GM18861 (cell line): ENCODE measurements at regions not wholly inside any gene's neighbourhood (a gene's known extent, or its start where the extent isn't known, plus 50 kb on each side); places are given as distances from the start of the nearest gene placed in this dataset.
A peak's percentile ranks its signal among the peaks of the same experiment; 100 is the strongest.
"Not testable (repeated sequence)": the region's sequence is repeated elsewhere in the genome, so short reads cannot be mapped to it uniquely, and the experiment has no call there.

Experiments
- ATAC-seq: cut with Tn5 transposase; IDR thresholded peaks from one replicate; pipeline ENCODE4 v1.9.1; 2021; ENCODE audit not compliant: unreplicated experiment

DNA sequence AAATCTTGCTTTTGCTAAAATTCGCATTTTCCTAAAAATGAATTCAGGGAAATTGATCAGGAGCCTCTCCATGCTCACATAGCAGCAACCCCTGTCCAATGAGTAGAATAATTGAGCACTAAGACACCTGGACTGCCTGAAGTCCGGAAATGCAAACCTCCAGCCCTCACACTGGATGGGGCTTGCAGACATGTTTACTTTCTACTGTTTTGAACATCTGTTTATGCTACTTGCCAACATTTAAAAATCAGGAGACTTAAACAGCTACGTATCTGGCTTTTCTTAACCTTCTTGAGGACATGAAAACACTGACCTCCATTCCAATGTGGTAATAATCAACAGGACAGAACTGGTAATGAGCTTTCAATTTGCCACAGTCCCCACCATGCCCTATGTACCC, 184.4 kb downstream of the SHOX2 start:
- no peak for ATAC-seq

- ATAC-seq = no peak
These were observed 185.2 kb downstream of the SHOX2 start for GRCh38 chr3:157920822-157921700.

- no peak for ATAC-seq
These were observed 186.8 kb downstream of the SHOX2 start for GRCh38 chr3:157919319-157919887.

DNA sequence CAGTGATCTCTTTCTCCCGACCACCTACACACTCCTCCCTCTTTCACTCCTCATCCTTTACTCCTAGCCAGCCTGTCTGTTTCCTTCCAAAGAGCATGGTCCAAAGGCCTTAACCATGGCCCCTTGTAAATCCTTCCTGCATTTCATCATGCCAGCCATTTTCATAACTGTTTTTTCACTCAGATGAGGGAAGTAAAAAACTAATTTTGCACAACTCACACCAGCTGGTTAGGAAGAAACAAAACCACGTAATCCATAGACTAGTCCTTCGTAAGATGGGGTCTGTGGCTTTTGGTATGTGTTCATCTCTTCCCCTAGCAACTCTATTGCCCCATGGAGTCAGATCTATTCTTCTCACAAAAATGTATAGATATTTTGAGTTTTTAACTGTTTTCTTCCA, 187.8 kb downstream of the SHOX2 start:
- no peak for ATAC-seq

DNA sequence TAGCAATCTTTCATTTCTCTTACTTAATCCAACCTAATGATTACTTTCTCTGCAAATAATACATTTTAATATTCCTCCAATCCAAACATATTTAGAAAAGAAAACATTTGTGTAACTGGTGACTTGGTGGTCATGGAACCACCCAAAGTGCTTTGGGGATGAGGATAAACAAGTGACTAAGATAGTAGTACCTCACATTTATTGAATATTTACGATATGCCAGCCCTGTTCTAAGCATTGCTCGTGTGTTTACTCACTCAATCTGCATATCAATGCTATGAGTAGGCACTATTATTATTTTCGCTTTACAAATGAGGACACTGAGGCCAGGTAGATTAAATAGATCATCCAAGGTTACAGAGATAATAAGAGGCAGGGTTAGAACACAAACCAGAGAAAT, 189.5 kb downstream of the SHOX2 start:
- ATAC-seq = no peak

DNA sequence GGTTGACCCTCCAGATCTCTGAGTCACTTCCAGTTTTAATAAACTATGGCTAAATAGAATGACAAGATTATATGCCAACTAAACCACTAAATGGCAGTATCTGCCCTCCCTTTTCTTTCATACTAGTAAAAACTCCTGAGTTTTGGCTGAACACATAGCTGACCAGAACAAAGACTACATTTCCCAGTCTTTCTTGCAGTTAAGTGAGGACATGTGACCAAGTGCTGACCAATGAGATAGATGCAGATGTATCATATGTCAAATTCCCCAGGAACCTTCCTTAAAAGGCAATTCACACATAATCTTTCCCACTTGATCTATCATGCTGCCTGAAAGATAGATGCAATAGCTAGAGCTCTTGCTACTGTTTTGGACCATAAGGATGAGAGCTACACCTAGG, 191.3 kb downstream of the SHOX2 start:
- no peak for ATAC-seq

GRCh38 chr3:157913741-157914150, 192.5 kb downstream of the SHOX2 start:
- ATAC-seq = no peak

GRCh38 chr3:157912514-157913451, 193.4 kb downstream of the SHOX2 start:
- no peak for ATAC-seq

DNA sequence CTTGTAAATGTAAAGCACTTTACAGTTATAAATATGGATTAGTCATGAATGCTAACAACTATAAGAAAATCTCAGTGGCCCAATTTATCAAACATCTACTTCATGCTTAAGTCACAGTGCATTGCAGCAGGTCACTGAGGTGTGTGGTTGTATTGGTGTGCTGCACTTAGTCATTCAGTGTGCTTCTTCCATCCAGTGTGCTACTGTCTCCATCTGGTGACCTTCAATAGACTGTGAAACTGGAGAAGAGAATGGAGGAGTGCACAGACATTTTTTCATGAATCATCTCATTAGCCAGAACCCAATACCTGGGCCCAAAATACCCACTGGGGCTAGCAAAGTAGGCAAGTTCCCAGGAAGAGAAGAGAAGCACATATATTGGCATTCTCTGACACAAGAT, 199.6 kb downstream of the SHOX2 start:
- no peak for ATAC-seq

GRCh38 chr3:157905885-157906284, 200.3 kb downstream of the SHOX2 start:
- ATAC-seq = no peak

DNA sequence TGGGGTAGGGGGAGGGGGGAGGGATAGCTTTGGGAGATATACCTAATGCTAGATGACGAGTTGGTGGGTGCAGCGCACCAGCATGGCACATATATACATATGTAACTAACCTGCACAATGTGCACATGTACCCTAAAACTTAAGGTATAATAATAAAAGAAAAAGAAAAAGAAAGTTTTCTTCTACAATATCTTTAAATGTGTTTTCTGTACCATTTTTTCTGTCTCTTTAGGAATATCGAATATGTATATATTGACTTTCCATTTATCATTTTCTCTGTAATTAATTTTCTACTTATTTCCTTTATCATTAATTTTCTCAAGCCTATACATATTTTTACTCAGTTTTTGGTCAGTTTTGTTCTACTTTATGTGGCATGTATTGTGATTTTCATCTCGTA, 203.5 kb downstream of the SHOX2 start:
- not testable (repeated sequence) for ATAC-seq

DNA sequence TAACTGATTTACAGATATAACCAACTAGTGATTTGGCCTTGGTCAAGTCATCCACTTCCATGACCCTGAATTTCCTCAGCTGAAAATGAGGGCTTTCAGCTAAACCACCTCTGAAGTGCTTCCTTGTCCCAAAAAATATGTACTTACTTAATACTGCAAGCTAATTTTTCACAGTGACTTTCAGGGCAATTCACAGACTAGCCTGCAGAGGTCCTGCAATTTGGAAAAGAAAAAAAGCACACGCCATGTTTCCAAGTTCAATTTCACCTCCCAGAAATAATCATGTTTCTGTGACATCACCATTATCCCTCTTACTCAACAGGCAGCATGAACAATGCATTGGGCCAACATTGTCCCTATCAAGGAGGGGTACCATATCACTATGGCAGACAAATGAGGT, 218.2 kb downstream of the SHOX2 start:
- ATAC-seq = no peak

- ATAC-seq = no peak
These were observed 229.7 kb downstream of the SHOX2 start for GRCh38 chr3:157876556-157876955.

DNA sequence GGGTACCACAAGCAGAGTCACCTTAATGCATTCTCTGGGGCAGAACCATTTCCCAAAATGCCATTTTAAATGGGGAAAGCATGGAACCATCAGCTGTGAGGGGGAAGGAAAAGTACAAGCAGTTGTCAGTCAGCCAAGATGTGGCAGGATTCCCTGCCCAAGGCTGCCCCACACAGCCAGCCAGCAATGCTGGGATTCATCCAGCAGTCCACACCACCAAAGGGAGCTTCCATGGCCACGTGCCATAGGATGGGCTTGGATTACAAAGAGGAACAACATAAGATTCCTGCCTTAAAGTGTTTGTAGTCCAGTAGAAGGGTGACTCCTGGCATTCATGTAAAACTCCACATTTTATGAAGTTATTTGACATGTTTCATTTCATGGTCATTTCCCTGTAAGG, 233.3 kb downstream of the SHOX2 start:
- no peak for ATAC-seq

DNA sequence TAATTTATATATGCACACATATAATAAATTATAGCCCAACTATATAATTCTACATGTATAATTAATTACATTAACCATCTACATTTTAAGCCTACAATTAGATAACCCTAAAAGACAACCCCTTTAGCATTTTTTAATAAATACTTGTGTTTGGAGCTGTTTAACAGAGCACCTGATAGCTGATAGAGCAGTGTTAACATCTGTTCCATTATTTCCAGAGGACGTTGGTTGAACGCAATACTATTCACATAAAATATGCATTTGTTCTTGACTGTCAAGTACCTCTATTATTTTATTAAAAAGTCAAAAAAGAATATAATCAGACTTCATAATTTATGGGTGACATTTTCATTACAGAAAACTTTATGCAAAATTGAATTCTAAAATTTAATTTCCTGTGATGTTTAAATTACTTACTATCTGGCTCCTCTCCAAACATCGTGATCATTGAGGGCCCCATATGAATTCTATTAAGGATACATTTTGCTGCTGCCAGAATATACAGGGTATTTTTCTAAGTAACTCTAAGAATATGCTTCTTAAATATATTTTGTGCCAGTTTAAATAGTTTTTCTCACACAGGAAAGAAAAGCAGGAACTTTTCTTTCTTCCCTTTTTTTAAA, 234.3 kb downstream of the SHOX2 start:
- ATAC-seq = no peak

- ATAC-seq = no peak
These were observed 235.0 kb downstream of the SHOX2 start for GRCh38 chr3:157871248-157871647.

DNA sequence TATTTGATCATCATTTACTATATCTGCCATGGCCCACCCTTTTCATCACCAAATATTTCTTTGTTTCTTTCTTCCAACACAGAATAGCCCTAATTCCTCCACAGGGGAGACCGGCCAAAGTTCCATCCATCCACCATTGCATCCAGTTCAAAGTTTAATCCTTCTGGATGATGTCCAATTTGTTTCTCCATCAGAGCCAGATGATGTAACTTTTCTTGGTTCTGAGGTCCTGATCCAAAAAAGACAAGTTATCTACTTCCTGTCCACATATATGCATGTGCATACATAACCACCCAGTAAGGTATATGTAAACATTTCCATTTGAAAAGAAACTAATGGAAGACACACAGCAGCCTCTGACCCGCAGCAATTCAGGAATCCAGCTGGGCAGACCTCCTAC, 237.3 kb downstream of the SHOX2 start:
- no peak for ATAC-seq

DNA sequence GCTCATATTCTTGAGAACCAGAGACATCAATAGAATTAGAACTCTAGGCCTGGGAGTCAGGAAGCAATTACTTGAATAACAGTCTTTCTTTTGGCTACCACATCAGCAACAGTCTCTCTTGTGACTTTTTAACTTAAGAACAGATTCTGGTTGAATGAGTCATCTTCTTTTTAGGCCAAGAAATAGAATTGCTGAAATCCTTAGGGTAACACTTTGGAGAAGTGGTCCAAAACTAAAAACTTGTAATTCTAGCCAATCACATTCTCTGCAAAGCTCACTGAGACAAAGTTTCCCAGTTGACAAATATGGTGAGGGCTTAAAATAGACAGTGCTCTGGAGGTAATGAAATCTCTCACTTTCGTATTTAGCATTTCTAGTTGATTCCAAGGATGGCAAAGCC, 238.0 kb downstream of the SHOX2 start:
- ATAC-seq = no peak

- ATAC-seq = peak; percentile 81
These were observed 240.7 kb downstream of the SHOX2 start for GRCh38 chr3:157865352-157866000.

GRCh38 chr3:157861076-157861765, 245.0 kb downstream of the SHOX2 start:
- ATAC-seq = no peak
